GM12878 (cell line): ENCODE measurements at regions not wholly inside any gene's neighbourhood (a gene's known extent, or its start where the extent isn't known, plus 50 kb on each side); places are given as distances from the start of the nearest gene placed in this dataset.

Experiments used
- CBFB ChIP-seq: IDR thresholded peaks from 2 replicates; pipeline ENCODE4 v1.6.1; 2016; ENCODE audit warnings: antibody characterized with exemption, low read depth
- CHD1 ChIP-seq: IDR thresholded peaks from 2 replicates; pipeline ENCODE4 v1.6.1; 2012; ENCODE audit warnings: low read depth, low read length, improper control_type of control experiment
- EZH2 ChIP-seq: IDR thresholded peaks from 2 replicates; pipeline ENCODE4 v1.6.1; 2012; ENCODE audit warnings: low read depth, mild to moderate bottlenecking, control low read depth, inconsistent platforms, low read length, borderline replicate concordance; ENCODE audit not compliant: control insufficient read depth
- MYC ChIP-seq: IDR thresholded peaks from 2 replicates; pipeline ENCODE4 v1.6.1; 2011; ENCODE audit warnings: mild to moderate bottlenecking, low read length, moderate library complexity, inconsistent platforms; ENCODE audit not compliant: insufficient read depth, insufficient replicate concordance, insufficient read length, severe bottlenecking
- POLR2A ChIP-seq: IDR thresholded peaks from 2 replicates; pipeline ENCODE4 v1.6.1; 2011; ENCODE audit warnings: low read depth, mild to moderate bottlenecking, low read length
- RAD21 ChIP-seq: IDR thresholded peaks from 2 replicates; pipeline ENCODE4 v1.6.1; 2011; ENCODE audit warnings: mild to moderate bottlenecking, low read depth, low read length, moderate library complexity; ENCODE audit not compliant: insufficient read depth
- SIN3A ChIP-seq: IDR thresholded peaks from 2 replicates; pipeline ENCODE4 v1.6.1; 2012; ENCODE audit warnings: low read depth, low read length, improper control_type of control experiment
- SMC3 ChIP-seq: IDR thresholded peaks from 2 replicates; pipeline ENCODE4 v1.6.1; 2011; ENCODE audit warnings: low read length, improper control_type of control experiment, borderline replicate concordance
- SRF ChIP-seq, 2 experiments: IDR thresholded peaks; 2 replicates each; pipeline ENCODE4 v1.6.1; 2011; ENCODE audit warnings: low read depth in 2 of 2, low read length in 2 of 2, mild to moderate bottlenecking in 1 of 2, moderate library complexity in 1 of 2
- TARDBP ChIP-seq: IDR thresholded peaks from 2 replicates; pipeline ENCODE4 v1.6.1; 2016; ENCODE audit warnings: borderline replicate concordance
- YY1 ChIP-seq: IDR thresholded peaks from 2 replicates; pipeline ENCODE4 v1.6.1; 2011; ENCODE audit warnings: low read depth, mild to moderate bottlenecking, low read length
- TF ChIP-seq, protein P1 (sequence below): fragments of 450-650 bp; IDR thresholded peaks from 2 replicates; pipeline ENCODE4 v1.6.1; 2017; ENCODE audit warnings: mild to moderate bottlenecking
- TF ChIP-seq, protein P2 (sequence below): IDR thresholded peaks from 2 replicates; pipeline ENCODE4 v1.6.1; 2012; ENCODE audit warnings: low read length, inconsistent platforms

DNA sequence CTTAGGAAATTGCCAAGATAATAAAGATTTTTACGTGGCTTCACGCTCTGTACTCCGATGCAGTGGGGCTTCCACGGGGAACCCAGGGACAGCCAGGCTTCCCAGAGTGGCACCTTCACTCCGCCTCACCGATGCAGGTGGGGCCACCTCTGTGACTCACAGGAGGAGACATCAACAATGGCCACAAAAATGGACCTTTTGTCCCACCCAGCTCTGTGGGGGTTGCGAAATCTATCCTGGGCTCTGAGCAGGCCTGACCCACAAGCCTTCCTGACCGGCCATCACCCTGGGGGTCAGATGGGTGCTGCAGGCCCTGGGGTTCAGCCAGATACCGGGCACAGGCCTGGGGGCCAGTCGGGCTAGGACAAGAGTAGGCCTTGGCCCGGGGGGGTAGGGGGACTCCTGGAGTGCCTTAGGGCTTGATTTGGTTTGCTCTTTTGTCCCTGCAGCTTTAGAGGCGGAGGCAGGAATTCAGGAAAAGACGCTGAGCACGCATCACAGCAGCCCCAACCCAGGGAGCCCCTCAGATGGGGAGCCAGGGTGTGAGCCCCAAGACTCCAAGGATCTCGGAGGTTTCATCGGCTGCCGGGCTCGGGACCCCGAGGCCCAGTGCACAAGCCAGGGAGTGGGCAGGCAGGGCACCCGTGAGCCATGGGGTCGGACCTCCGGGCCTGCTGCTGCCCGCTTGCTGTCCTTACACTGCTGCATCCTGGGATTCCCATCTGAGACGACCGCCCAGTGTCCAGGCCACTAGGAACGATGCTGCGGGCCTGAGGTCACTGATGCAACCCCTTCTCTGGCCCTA, 136.5 kb upstream of the NKX1-1 start:
- no peak for TF ChIP-seq SIN3A
- TF ChIP-seq POLR2A = no peak
- TF ChIP-seq MYC = no peak
- TF ChIP-seq, protein P1, sequence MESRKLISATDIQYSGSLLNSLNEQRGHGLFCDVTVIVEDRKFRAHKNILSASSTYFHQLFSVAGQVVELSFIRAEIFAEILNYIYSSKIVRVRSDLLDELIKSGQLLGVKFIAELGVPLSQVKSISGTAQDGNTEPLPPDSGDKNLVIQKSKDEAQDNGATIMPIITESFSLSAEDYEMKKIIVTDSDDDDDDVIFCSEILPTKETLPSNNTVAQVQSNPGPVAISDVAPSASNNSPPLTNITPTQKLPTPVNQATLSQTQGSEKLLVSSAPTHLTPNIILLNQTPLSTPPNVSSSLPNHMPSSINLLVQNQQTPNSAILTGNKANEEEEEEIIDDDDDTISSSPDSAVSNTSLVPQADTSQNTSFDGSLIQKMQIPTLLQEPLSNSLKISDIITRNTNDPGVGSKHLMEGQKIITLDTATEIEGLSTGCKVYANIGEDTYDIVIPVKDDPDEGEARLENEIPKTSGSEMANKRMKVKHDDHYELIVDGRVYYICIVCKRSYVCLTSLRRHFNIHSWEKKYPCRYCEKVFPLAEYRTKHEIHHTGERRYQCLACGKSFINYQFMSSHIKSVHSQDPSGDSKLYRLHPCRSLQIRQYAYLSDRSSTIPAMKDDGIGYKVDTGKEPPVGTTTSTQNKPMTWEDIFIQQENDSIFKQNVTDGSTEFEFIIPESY = no peak
- no peak for TF ChIP-seq CHD1
- TF ChIP-seq SRF (IDR thresholded peaks at IDR 0.05; ENCODE audit: low read depth in 2 of 2, low read length in 2 of 2) = no peak
- TF ChIP-seq, protein P2, sequence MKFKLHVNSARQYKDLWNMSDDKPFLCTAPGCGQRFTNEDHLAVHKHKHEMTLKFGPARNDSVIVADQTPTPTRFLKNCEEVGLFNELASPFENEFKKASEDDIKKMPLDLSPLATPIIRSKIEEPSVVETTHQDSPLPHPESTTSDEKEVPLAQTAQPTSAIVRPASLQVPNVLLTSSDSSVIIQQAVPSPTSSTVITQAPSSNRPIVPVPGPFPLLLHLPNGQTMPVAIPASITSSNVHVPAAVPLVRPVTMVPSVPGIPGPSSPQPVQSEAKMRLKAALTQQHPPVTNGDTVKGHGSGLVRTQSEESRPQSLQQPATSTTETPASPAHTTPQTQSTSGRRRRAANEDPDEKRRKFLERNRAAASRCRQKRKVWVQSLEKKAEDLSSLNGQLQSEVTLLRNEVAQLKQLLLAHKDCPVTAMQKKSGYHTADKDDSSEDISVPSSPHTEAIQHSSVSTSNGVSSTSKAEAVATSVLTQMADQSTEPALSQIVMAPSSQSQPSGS = no peak
- no peak for TF ChIP-seq RAD21
- TF ChIP-seq EZH2 = no peak
- no peak for TF ChIP-seq SMC3
- TF ChIP-seq YY1 = no peak
- TF ChIP-seq CBFB = no peak
- no peak for TF ChIP-seq TARDBP
